Skin of body (tissue), 1 donor: ENCODE measurements at regions not wholly inside any gene's neighbourhood (a gene's known extent, or its start where the extent isn't known, plus 50 kb on each side); places are given as distances from the start of the nearest gene placed in this dataset.

ENCODE experiments used
- DNase-seq: peaks from one replicate; lab custom pipeline; 2025; lab: John Stamatoyannopoulos, UW

DNA sequence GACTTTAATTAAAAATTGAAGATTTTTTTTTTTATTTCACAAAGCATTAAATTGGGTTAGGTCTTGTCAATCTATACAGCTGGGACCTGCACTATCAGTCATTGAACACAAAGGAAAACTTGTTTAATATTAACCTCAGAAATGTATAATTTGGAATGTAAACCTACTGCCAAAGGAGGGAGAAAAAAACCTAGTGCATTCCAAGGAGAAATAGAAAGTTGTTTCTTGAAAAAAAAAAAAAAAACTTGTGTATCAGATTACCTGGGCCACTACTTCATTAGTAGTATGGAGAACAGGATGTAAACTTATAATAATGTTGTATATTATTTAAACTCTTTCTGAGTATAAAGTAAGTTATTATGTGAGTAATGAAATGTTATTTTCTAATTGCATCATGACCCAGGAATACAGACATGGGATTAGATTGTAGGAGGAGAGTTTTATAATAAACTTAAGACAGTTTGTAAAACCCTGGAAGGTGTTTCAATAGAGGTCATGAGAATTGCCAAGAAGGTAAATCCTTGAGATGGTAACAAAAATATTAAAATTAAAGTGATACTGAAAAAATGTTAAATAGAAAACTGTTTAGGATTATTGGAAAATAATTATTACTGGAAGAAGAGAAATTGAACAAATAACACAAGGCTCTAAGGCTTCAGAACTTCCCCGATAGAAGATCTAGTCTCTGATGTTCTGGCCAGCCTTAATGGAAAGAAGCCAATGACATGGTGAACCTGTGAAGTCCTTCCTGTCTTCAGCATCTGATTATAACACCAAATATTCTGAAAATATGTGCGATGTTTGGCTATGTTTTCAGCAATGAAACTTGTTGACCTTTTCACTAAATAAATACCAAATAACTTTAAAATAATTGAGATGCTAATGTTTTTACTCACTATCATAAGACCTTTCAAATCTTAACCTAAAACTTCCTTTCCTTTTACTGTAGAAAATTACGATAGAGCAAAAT, 412.8 kb upstream of the LYPLAL1 start:
- DNase-seq = no peak

DNA sequence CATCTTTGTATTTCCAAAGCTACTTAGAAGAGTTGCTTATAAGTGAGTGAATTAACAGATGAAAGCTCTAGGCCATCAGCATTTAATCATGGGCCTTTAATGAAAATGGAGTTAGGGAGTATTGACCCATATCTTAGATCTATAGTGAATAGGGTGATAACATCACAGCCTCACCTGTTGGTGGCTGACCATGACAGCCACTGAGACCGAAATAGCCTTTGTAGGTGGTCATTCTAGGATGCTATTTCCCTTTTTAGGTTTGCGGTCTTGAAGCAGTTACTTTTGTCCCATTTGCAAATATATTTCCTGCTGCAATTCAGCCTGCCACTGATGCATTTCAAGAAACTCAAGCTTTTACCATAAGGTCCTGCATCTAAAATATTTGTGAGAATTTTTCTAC, 410.1 kb upstream of the LYPLAL1 start:
- DNase-seq = no peak

DNA sequence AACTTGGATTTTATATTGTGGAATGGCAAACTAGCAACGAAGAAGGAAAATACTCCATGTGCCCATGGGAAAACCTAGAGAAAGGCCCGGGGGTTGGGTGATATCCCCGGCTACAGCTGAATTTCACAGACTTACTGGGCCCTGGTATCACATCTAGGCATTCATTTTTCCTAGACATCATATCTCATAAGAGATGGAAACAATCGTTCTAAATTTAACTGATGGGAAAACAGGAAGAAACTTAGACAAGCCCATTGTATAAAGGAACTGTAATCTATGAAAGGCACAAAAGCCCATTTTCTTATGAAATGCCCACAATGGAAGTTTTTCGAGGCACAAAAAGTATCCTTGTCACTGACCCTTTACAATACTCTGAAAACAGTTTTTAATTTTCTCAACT, 407.9 kb upstream of the LYPLAL1 start:
- DNase-seq = no peak

DNA sequence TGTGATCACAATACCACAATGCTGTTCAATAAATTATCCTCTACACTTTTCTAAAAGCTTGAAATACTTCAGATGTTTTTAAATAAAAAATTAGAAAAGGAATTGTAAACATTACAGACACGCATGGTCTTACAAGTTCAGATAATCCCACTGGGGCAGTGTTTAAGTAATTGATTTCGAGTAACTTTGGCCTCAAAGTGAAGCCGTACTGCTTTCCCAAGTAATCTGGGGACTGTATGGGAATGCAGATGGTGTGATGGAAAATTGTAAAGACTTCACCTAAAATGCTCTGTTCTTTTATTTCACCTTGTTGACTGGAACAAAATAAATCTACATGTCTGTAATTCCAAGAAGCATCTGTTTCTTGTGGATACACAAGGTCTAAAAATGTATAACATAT, 401.7 kb upstream of the LYPLAL1 start:
- no peak for DNase-seq

DNA sequence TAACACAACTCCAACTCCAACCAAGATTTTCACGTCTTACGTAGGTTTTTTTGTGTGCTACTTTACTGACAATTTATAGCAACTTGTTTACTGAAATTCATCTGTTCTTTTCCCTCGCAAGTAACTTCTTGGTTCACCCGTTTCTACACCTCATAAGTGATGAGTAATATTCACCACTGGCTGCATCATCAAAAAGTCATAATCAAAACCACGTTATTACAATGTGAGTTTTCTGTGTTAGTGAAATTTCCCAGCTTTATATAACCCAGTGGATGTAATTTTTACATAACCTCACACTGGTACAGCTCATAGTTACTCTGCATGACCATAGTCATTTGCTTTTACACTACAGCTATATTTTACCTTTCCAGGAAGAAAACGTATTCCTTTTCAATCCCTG, 401.1 kb upstream of the LYPLAL1 start:
- DNase-seq = peak; percentile 15

DNA sequence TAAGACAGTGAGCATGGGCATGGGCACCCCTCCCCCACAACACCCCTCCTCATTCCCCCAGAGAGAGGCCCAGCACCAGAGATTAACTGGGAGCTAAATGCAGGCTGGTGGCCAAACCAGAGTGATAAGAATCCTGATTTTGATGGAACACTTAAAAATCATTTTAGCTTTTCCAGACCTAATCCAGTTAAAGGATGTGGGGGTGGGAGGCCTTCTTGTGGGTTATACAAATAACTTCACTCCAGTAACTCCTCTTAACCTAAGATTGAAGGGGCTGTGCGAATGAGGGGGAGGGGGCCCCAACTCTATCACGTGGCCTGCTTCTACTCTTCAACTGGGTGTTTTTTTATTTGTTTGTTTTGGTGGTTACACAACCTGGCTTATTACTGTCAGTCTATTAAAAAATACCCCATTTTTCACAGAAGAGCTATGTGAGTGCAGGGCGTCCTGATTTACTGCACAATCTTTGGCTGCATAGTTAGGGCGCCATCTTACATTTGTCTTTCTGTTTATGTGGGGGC, 398.1 kb upstream of the LYPLAL1 start:
- no peak for DNase-seq

DNA sequence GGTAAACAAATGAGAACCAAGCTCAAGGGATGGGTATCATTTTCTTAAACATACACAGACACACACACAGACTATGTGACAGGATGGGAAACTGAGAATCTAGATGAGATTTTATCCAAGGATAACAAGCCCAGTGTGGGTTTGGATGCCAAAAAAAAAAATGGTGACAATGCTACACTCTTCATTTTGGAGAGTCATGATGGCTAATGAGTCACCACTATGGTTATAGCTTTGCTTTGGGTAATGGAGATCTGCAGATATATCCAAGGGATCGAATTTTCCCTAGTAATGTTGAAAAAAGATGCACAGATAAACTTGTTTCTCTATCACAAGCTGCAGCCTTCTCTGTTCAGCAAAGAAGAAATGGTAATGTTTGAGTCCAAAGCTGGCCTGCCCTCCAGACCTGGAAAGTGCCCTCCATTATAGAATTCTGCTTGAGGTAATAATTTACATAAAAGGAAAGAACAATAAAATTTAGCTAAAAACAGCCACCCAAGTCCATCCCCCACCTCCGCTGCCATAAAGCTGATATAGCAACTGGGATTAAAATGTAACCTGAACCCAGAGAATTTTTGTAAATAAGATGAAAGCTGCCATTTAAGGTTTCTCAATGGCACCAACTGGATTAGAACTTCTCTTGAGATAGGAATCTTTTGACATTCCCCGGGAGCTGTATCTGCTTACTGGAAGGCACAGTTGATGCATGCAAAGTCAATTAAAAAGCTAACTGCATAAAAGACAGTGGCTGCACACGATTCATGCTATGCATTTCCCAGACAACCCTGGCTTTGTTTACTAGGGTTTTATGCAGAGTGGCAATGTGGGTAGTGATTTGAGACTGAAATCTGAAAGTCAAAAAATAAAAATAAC, 395.2 kb upstream of the LYPLAL1 start:
- no peak for DNase-seq

DNA sequence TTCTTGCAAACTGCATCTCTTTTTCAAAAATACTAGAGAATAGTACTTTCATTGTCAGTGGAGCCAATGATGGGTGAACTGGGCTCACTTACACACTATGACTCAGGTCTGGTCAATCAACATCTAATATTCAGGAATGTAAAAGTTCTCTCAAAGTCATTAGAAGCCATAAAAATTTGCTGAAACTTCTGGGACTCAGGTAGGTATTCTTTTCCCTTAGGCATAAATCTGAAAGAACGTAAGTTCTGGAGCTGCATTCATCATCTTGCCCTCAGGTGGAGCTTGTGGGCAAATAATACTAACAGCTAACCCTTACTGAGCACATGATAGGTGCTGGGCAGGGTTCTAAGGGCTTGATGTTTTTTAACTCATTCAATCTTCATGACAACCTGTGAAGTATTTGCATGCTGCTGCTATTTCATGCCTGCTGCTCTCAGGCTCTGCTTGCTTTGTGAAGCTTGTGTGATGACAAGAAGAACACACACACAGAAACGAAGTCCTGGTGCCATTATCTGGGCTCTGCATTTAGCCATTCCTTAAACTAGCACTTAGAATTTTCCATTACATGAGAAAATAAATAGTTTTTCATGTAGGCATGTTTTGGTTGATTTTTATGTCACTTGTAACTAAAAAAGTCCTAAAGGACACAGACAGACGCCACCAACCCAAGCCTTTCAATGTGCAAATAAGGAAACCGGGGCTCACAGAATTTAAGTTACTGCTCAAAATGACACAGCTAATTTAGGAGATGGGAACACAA, 394.2 kb upstream of the LYPLAL1 start:
- no peak for DNase-seq

DNA sequence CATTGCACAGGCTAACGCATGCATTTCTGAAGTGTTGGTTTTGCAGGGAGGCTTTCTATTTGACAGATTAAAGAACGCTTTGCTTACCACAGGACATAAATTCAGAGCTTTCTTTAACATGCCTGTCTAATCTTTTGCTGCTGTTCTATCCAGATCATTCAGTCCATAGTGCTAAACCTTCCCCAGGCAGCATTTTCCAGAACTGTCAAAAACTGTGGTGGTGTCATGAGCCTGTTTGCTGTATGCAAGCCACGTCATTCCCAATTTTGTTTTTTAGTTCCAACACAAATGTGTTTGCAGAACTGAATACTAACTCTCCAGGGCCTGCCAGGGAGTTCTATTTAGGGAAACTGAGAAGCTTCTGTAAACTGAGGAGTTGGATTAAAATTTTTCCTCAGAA, 390.5 kb upstream of the LYPLAL1 start:
- no peak for DNase-seq

DNA sequence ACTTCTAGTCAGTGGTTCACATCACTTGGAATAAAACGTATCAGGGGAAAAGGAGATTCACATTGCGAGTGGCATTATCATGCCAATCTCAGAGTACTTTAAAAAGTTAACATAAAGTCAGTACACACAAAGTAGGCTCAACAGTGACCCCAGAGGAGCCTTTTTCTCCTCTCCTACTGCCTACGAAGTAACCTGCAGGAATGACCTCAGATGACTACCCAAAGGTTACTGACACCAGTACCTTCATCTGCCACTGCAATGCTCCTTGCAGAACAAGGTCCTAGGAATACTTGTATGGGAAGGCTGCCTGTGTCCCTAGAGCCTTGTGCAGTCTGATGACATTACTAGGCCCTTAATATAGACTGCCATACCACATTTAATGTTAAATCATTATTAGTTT, 389.8 kb upstream of the LYPLAL1 start:
- DNase-seq = no peak

DNA sequence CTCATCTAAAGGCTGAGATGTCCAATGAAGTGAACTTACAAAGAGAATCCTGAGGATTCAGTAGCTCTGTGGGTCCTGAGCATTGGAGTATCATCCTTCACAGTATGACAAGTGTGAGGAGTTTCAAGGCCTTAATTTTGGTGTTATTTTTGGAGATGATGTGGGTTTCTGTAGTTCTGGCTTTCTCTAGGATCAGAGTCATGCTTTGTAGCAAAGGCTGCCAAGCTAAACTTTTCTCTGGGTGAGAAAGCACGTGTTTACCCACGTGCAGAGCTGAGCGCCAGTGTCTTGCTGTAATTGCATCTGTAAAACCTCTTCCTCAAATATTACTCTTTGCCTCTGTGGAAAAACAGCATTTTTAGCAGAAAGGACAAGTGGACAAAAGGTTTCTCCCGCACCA, 387.8 kb upstream of the LYPLAL1 start:
- no peak for DNase-seq

DNA sequence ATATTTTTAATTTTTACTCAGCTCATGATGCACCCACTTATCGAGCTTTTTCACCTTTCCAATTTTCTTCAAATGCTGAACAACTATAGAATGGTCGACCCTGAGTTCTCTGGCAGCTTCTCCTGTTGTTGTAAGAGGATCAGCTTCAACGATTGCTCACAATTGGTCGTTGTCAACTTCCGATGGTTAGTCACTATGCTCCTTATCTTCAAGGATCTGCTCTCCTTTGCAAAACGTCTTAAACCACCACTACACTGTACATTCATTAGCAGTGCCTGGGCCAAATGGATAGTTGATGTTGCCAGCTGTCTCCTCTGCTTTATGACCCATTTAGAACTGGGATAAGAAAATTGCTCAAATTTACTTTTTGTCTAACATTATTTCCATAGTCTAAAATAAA, 385.9 kb upstream of the LYPLAL1 start:
- no peak for DNase-seq

DNA sequence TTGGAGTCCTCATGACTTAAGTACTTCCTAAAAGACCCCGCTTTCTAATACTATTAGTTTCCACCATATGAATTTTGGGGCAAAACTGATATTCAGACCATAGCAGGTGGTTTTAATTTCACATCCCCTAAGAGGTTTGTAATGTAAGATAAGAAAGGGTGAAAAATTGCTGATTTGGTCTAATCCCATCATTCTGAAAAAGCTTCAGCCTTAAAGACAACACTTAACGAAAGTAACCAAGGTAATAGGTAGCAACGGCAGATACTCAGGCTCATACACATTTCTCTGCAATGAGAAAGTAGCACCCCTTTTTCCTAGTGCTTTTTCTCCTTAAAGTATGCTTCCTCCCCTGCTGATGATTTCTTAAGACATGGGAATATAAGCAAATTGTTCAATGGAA, 376.9 kb upstream of the LYPLAL1 start:
- DNase-seq = no peak

DNA sequence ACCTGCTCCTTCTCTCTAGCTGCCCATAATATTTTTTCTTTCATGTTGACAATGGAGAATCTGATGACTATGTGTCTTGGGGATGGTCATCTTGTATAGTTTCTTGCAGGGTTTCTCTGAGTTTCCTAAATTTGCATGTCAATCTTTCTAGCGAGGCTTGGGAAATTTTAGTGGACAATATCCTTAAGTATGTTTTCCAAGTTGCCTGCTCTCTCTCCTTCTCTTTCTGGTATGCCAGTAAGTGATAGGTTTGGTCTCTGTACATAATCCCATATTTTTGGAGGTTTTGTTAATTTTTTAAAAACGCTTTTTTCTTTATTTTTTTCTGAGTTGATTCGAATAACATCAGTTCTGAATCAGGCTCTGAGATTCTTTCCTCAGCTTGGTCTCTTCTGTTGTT, 370.9 kb upstream of the LYPLAL1 start:
- DNase-seq = no peak

DNA sequence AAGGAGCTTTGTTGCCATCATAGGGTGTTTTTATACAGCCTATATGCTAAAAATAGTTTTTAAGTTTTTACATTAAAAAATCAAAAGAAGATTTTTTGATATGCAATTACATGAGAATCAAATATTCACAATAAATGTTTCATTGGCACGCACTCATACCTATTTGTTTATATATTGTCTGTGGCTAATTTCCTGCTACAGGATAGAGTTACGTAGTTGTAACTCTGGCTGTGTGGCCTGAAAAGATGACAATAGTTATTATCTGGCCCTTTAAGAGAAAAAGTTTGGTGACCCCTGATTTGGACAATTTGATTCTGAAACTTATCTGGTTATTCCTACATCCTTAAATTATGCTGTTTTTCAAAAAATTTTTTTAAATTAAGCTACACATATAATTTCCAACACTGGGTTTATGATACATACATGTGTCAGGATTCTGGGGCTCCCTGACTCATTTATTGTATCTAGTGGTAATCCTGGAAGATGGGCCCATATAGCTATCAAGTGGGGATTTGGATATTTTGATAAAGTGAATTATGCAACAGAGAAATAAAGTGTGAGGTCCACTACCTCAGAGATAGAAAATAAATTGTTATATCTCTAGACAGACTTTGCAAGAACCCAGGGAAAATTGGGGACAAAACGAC, 370.2 kb upstream of the LYPLAL1 start:
- no peak for DNase-seq

DNA sequence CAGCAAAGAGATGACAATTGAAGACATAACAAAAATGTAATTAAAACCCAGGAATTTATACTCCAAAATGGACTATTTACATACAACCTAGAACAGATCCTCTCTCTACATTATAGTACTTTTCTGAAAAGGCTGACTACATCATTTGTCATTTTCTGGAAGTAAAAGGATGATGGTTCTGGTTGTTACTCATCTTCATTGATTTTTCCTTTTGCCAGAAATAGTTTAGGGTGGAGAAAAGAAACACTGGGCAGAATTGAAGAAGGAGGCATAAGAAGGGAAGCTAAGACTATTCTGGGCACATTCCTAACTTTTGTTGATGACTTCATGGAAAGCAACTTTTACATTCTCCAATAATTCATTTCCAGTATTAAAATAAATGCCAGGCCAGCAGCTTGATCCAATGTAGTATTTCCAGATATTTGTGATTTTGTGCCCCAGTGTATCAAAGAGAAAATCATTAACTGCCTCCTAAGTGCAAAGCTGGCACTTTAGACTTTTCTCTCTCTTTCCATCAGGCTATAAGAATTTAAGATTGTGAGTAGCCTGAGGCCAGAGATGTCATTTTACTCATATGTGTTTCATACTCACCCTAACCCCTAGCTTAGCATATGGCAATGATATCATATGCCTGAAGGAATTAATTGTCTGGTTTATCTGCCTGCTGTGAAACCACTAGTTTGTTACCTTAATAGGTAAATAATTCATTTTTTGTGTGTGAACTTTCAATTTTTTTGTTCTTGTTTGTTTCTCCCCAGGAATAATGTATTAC, 369.5 kb upstream of the LYPLAL1 start:
- no peak for DNase-seq

DNA sequence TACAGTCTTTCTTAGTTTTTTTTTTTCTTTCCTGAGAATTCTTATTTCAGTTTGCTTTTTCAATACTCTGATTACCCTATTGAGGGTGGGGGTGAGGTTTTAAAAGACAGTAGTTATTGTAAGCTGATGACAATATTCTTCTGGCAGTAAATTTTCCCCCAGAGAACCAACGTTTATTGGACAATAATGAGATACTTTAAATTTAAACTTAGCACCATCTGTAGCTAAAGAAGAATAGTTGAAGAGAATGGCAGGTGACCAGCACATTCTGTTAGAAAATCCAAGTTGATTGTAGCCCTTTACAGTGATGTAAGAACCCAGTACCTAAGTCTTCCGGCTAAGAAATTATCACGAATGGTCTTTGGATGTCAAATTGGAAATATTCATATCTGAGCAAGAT, 364.6 kb upstream of the LYPLAL1 start:
- no peak for DNase-seq

DNA sequence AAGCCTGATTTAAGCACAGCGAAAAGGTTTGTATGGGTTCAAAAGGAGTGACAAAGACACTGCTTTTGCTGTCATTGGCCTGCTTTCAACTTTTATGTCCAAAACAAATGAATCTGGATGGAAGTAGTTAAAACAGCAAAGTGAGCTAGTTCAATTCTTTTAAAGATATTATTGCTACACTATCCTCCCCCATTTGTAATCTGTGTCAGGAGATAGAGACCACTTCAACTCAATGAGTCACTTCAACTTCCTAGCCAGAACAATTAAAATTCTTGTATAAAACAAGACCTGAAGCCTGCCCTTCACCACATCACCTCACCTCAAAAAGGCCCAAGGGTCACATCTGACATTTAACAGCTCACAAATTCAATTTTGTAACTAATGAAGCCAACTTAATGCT, 364.1 kb upstream of the LYPLAL1 start:
- no peak for DNase-seq

DNA sequence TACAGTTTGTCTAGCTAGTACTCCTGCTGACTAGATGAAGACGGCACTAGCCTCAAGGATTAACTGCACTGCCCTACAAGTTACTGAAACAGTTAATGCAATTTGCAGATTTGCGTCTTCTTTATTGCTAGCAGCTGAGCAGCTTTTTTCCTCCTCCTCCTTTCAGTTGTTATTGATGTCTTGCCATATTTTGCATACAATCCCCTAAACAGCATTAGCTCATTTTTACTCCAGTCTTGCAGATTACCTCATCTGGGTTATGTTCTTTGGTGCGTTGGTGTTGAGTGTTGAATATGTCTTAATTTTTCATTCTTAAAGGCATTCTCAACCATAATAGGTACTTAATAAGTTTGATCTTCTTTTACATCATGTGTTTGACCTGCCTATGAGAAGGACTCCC, 363.4 kb upstream of the LYPLAL1 start:
- DNase-seq = peak; percentile 90

DNA sequence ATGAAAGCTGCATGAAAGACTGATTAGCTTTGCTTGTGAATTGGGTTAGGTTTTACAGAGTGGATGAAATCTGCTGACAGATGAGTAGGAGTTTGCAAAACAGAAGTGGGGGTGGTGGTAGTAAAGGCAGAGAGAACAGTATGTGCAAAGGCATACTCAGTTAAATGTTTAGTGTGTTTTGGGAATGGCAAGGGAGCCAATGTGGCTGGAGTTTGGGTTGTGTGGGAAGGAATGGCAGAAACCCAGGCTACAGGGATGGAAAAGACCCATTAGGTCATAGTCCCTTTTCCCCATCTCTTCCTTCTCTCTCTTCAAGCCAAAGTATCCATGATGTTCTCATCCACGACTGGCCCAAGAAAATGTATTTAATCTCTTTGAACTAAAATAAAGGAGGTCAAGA, 362.2 kb upstream of the LYPLAL1 start:
- no peak for DNase-seq
